GM12865 (cell line): ENCODE measurements at regions not wholly inside any gene's neighbourhood (a gene's known extent, or its start where the extent isn't known, plus 50 kb on each side); places are given as distances from the start of the nearest gene placed in this dataset.

Source experiments
- DNase-seq: peaks from one replicate; pipeline ENCODE4 v3.0.0; 2010; ENCODE audit warnings: low read depth
- H3K4me3 ChIP-seq: 2 replicates; pipeline ENCODE4 v1.5.1; 2011; ENCODE audit warnings: mild to moderate bottlenecking, low read depth, low read length, control low read depth
- TF ChIP-seq, protein P1 (sequence below): IDR thresholded peaks from 2 replicates; pipeline ENCODE4 v1.5.1; 2011; ENCODE audit warnings: low read length, control low read depth, low read depth, inconsistent platforms; ENCODE audit not compliant: insufficient read depth; ENCODE audit errors: missing control alignments

- no peak overlapping the region for H3K4me3 ChIP-seq
- TF ChIP-seq, protein P1, sequence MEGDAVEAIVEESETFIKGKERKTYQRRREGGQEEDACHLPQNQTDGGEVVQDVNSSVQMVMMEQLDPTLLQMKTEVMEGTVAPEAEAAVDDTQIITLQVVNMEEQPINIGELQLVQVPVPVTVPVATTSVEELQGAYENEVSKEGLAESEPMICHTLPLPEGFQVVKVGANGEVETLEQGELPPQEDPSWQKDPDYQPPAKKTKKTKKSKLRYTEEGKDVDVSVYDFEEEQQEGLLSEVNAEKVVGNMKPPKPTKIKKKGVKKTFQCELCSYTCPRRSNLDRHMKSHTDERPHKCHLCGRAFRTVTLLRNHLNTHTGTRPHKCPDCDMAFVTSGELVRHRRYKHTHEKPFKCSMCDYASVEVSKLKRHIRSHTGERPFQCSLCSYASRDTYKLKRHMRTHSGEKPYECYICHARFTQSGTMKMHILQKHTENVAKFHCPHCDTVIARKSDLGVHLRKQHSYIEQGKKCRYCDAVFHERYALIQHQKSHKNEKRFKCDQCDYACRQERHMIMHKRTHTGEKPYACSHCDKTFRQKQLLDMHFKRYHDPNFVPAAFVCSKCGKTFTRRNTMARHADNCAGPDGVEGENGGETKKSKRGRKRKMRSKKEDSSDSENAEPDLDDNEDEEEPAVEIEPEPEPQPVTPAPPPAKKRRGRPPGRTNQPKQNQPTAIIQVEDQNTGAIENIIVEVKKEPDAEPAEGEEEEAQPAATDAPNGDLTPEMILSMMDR = no peak
- DNase-seq = no peak
Observed at GRCh38 chr2:16077601-16078000, 137.3 kb downstream of the MYCN start.

DNA sequence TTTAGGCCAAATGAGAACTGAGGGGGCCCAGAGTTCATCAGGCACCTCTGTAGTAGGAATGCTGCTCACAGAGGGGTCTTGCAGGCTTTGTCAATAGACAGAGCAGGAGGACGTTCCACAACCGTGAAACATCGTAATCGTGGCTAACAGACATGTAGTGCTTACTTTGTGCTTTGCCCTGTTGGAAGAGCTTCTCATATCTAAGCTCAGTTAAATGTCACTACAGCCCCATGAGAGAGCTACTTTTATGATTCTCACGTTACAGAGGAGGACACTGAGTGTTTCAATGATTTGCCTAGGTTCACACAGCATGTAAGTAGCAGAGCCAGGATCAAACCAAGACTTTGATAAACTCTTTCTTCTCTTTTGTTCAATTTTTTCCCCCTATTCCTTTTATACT, 136.6 kb downstream of the MYCN start:
- no peak overlapping the region for H3K4me3 ChIP-seq
- no peak for DNase-seq
- TF ChIP-seq, protein P1 = no peak

DNA sequence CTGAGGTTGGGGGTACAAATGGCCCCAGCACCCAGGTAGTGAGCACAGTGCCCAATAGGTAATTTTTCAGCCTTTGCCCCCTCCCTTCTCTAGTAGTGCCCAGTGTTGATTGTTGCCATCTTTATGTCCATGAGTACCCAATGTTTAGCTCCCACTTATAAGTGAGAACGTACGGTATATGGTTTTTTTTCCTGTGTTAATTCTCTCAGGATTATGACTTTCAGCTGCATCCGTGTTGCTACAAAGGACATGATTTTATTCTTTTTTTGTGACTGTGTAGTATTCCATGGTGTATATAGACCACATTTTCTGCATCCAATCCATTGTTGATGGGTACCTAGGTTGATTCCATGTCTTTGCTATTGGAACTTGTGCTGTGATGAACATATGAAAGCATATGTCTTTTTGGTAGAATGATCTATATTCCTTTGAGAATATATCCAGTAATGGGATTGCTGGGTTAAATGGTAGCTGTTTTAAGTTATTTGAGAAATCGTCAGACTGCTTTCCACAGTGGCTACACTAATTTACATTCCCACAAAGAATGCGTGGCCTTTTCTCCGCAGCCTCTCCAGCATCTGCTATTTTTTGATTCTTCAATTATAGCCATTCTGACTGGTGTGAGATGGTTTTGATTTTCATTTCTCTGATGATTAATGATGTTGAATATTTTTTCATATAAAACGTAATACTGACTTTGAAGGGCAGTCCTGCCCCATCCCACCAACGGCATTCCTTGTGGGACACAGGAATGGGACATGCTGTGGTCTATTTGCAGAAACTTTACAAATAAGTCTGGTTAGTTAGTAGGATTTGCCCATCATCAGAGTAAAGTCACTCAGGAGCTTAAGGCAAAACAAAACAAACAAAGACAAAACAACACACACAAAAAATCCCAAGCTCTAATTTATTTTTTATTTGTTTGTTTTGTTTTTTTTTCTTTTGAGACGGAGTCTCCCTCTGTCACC, 135.0 kb downstream of the MYCN start:
- H3K4me3 ChIP-seq = no peak overlapping the region
- TF ChIP-seq, protein P1 = no peak
- DNase-seq = no peak

- TF ChIP-seq, protein P1 = no peak
- no peak overlapping the region for H3K4me3 ChIP-seq
- no peak for DNase-seq
Observed at GRCh38 chr2:16073921-16074425, 133.6 kb downstream of the MYCN start.

DNA sequence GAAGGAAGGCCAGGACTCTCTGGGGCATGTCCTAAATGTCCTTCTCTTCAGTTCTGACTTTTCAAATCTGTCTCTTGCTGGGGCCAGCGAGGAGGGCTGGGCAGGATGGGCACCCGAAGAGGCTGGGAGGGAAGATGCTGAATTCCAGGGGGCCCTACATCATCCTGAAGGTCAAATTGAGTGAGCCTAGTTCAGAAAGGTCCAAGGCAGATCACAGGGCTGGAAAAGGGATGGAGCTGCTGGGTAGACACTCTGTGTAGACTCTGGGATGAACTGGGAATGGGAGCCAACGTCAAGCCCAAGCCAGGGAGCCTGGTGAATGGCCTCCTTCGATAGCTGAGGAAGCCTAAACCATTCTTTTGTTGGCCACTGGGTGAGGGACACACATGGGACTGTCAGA, 133.1 kb downstream of the MYCN start:
- no peak overlapping the region for H3K4me3 ChIP-seq
- DNase-seq = no peak
- TF ChIP-seq, protein P1 = no peak

DNA sequence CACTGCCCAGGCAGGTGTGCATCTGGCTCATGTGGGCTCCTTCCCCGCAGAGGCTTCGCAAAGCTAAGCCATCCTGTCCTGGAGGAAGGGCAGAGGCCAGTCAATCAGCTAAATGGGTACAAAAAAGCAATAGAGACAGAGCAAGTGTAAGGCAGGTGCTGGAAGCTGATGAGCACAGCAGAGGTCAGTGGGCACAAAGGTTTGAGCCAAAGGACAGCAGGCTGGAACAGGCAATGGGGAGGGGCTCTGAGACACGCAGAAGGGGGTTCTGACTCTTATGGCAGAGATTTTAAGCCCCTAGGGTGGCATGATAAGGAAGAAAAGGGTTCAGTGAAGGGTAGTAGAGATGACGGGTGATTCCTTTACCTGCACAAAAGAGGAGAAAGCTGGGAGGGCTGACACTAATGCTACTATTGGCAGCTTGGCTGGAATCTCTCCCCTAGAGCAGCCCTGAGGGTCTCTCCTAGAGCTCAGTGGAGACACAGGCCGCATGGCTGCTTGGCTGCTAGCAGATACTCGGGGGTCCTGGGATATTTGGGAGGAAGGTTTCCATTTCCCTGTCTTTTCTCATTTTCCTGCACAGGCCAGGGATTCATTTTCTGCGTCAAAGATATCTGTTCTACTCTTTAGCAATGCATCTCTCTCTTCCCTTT, 132.4 kb downstream of the MYCN start:
- TF ChIP-seq, protein P1 = no peak
- DNase-seq = no peak
- H3K4me3 ChIP-seq = no peak overlapping the region
